Glomerular visceral epithelial cell (primary cell): ENCODE measurements at regions not wholly inside any gene's neighbourhood (a gene's known extent, or its start where the extent isn't known, plus 50 kb on each side); places are given as distances from the start of the nearest gene placed in this dataset.
"Not testable (repeated sequence)": the region's sequence is repeated elsewhere in the genome, so short reads cannot be mapped to it uniquely, and the experiment has no call there.

Experiments used
- DNase-seq: peaks from one replicate; pipeline ENCODE4 v3.0.0-alpha.2; 2016; ENCODE audit errors: extremely low spot score

GRCh38 chr9:38518826-38519225 lies 94.6 kb upstream of the IGFBPL1 start:
- no peak for DNase-seq

GRCh38 chr9:38516273-38516672 lies 92.0 kb upstream of the IGFBPL1 start:
- DNase-seq = peak; percentile 38

DNA sequence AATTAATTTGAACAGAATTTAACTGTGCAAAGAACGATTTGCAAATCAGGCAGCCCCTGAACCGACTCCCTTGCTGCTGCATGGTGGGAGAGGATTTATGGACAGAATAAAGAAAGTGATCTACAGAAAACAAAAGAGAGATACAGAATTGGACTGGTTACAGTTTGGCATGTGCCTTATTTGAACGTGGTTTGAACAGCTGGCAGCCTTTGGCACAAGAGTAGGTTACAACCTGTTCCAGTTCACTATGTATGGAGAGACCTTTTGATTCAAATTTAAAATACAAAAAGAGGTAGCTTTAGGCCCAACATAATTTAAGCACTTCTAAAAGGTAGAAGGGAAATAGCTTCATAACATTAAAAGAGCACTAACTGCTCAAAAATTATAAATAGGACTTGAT lies 90.8 kb upstream of the IGFBPL1 start:
- DNase-seq = not testable (repeated sequence)

- not testable (repeated sequence) for DNase-seq
Observed at GRCh38 chr9:38510340-38510739, 86.1 kb upstream of the IGFBPL1 start.

- no peak for DNase-seq
Observed at GRCh38 chr9:38507587-38507986, 83.3 kb upstream of the IGFBPL1 start.

- DNase-seq = peak; percentile 65
Observed at GRCh38 chr9:38500171-38500570, 75.9 kb upstream of the IGFBPL1 start.

DNA sequence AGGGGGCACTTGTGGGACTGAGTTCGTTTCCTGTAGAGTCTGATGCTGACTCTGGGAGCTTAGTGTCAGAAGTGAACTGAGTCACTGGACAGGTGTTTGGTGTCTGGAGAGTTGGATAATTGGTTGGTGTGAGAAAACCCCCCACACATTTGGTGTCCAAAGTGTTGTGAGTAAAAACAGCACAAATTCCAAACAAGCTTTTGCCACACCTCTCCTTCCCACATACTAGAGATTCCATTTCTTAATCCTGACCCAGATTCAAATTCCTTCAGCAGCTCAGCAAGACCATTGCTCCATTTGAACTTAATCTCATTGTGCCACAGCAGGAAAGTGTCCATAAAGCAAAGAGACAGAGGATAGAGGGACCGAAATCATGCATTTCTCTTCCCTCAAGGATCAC lies 74.3 kb upstream of the IGFBPL1 start:
- not testable (repeated sequence) for DNase-seq

DNA sequence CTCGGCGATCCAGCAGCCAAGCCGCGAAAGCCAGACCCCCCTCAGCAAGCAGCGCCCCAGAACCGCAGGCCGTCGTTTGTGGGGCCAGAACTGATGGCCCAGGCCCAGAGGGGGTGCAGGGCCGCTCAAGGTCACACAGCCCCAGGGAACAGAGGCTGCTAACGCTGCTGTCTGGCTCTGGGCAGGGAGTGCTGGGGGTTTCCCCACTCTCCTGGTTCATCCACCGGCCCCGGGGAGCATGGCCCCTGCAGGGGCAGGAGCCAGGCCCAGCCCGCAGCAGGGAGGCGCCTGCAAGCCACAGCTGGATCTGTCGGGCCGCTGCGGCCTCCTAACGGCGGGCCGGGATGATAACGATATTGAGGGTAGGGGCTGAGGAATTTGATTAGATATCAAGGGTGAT lies 64.8 kb upstream of the IGFBPL1 start:
- DNase-seq = no peak

GRCh38 chr9:38488156-38488698 lies 64.0 kb upstream of the IGFBPL1 start:
- DNase-seq = no peak

- not testable (repeated sequence) for DNase-seq
Observed at GRCh38 chr9:38487418-38488155, 63.3 kb upstream of the IGFBPL1 start.

DNA sequence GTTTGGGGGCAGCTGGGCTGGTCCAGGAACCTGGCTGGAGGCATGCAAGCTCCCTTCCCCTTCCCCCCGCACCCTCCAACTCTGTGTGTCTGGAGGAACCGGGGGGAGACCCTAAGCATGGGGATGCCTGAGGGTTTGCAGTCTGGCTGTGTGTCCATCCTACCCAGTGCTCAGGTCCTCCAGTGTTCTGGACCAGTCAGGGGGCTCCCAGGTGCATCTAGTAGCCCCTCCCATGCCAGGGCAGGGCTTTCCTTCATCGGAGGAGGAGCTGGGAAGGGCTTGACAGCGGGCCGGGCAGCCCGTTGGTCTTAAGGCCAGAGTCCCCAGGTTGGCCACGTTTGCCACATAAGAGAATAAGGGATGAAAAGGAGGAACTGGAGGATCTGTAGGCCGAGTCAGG lies 62.6 kb upstream of the IGFBPL1 start:
- DNase-seq = no peak

DNA sequence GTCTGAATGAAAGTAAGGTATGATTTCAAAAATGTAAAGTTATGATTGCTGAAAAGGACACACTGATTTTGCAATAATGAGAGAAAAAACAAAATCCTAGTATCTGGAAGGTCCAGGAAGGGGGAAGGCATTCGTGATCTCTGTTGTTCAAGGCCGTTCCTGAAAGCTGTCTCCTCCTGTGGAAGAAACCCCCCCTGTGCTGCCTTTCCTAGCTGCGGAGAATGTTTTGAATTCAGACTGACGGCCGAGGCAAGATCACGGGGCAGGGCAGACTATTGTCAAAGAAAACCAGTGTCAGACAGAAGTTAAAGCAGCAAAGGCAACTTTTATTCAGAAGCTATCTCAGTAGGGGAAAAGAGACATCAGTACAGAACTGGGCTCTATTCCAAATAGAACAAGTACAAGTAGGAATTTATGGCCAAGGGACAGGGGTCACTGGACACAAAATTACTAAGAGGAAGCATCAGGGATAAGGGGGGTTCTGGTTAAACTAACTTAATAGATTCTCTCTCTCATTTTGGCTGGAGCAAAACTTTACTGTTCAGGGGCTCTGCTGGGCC lies 61.9 kb upstream of the IGFBPL1 start:
- DNase-seq = no peak

DNA sequence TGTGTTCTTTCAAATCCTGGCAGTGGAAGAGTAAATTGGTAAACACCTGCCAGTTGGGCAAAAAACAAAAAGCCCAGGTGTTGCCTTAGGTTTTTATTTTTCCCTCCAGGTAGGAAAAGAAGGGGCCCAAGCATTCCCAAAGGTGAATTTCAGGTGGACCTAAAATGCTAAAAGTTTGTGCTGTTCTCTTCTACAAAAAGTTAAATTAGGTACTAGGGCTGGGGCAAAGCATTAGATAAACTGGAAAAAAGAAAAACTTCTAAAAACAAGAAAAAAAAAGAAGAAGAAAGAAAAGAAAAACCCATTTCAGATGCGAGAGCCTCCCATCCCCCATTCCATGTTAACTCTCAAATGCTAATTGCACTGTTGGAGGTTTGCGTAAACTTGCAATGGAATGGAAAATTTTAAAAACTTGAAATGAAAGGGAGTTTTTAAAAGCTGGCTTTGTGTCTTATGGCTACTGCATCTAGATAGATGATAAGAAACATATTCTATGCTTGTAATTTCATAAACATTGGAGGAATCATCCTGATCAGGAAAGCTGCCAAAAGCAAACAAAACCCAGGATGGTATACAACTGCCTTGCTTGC lies 59.9 kb upstream of the IGFBPL1 start:
- not testable (repeated sequence) for DNase-seq

DNA sequence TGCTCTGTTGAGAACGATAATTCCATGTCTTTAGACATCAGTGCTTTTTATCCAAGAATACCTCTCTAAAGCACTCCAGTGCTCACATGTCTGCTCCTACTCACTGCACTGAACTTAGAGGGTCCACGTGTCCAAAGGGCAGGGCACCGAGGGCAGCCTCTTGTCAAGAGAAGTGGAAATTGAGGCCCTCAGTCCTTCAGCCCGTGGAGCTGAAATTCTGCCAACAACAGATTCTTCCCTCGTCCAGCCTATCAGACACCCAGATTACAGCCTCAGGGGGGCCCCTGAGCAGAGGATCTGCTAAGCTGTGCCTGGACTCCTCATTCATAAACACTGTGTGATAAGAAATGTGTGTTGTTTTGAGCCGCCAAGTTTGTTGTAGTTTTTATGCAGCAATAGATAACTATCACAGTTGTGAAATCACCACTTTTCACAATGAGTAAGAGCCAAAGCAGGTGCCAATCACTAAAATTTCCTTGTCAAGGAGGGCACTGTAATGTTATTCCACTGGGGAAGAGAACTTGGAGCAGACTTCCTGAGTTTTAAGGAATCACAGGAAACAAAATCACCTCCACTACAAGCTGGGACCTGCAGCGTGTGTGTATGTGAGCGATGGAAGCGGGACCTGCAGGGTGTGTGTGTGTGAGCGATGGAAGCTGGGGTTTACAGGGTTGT lies 58.8 kb upstream of the IGFBPL1 start:
- no peak for DNase-seq

DNA sequence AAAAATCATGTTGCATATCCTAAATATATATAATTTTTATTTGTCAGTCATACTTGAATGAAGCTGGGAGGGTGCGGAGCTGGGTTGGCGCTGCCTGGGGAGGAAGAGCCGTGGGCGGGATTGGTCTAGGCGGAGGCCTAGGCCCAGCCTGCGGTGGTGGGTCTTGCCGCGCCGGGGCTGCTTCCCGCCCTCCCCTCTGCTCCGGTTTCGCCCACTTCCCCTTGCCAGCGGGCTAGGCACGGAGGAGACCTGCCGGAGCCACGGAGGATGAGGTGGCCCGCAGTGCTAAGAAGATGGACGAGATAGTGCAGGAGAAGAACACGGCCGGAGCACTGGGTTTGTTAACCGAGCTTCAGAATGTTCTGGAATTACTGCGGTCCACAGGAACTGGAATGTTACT lies 54.0 kb upstream of the IGFBPL1 start:
- no peak for DNase-seq

GRCh38 chr9:38474476-38474875 lies 50.2 kb upstream of the IGFBPL1 start:
- not testable (repeated sequence) for DNase-seq
